H4 (cell line): ENCODE measurements at regions not wholly inside any gene's neighbourhood (a gene's known extent, or its start where the extent isn't known, plus 50 kb on each side); places are given as distances from the start of the nearest gene placed in this dataset.

ENCODE experiments used
- DNase-seq: peaks from one replicate; pipeline ENCODE4 v3.0.0-alpha.2; 2015; ENCODE audit warnings: low spot score

- no peak for DNase-seq
Observed at GRCh38 chr5:33370466-33370859, 70.3 kb upstream of the TARS1 start.

GRCh38 chr5:33371660-33372059 lies 69.1 kb upstream of the TARS1 start:
- DNase-seq: no peak

GRCh38 chr5:33372721-33373472 lies 67.9 kb upstream of the TARS1 start:
- DNase-seq: no peak

- no peak for DNase-seq
Observed at GRCh38 chr5:33375900-33376299, 64.9 kb upstream of the TARS1 start.

GRCh38 chr5:33379757-33380156 lies 61.0 kb upstream of the TARS1 start:
- DNase-seq: peak; percentile 53

GRCh38 chr5:33381243-33381642 lies 59.5 kb upstream of the TARS1 start:
- no peak for DNase-seq
